ENCODE measurements at regions not wholly inside any gene's neighbourhood (a gene's known extent, or its start where the extent isn't known, plus 50 kb on each side); places are given as distances from the start of the nearest gene placed in this dataset.

DNA sequence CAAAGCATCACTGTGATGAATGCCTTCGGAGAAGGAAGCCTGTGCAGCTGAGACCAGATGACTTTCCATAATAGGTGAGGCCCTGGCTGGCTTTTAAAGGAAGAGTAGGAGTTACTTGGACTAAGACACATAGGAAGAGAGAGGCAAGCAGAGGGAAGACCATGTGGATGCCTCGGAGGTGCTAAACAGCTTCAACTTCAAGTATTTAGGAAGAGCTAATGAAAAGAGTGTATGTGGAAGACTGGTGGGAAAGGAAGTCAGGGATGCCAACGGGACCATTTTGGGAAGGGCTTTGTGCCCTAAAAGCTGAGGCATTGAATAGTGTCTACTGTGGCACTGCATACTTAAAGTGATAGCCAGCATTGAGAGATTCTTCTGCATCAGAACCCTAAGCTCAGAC, 69.3 kb upstream of the OPCML start:
- TF ChIP-seq CTCF (IDR thresholded peaks at IDR 0.05): no peak
- no peak for TF ChIP-seq POLR2A (IDR thresholded peaks at IDR 0.05)

Measured in lower leg skin (tissue), 3 donors.